Heart left ventricle (tissue), 13 donors: ENCODE measurements at regions not wholly inside any gene's neighbourhood (a gene's known extent, or its start where the extent isn't known, plus 50 kb on each side); places are given as distances from the start of the nearest gene placed in this dataset.

Experiments
- POLR2A ChIP-seq, 2 donors: fragments of 450-650 bp; IDR thresholded peaks; one replicate each; pipeline ENCODE4 v1.6.1; 2017; ENCODE audit warnings: antibody characterized with exemption in 2 of 2, mild to moderate bottlenecking in 2 of 2, moderate library complexity in 2 of 2
- TF ChIP-seq, protein P1 (sequence below), 12 donors: fragments of 200-600 bp; sonication (generic) in 4 of 12; IDR thresholded peaks; one replicate each; pipeline versions ENCODE4 v1.5.0 to v1.8.0; 2018 to 2022; ENCODE audit warnings: antibody characterized with exemption in 12 of 12, mild to moderate bottlenecking in 5 of 12
- donor health status: ischemic (EF 13 %, LVEDD 7.1; RV severe dilation, severe dysfunction).
- donor health status: DM: no; HTN: yes; CAD: no.
- donor health status: DM: no; HTN: no; CAD: no.
- donor health status: ischemic (EF 25% LVEDD 6.9; RV normal size, moderate dysfunction).
- donor health status: ischemic (EF 25% LVEDD 5.7; RV mildly dilated, moderate dysfunction).
- donor health status: ischemic (EF 35%, LVEDD 5.7; RV mildly dilated, moderate dysfunction).
- donor health status: nonischemic (EF 11% LVEDD 7.7; RV severe dilation, severe dysfunction).
- donor health status: DM: yes; HTN: yes; CAD: no.
- donor health status: PGD.
- donor health status: ischemic (EF 29% LVEDD 5.4; RV normal size, mild dysfunction).
- donor health status: nonischemic (EF 23%, LVEDD 6.1; RV moderate dilation, normal function).

DNA sequence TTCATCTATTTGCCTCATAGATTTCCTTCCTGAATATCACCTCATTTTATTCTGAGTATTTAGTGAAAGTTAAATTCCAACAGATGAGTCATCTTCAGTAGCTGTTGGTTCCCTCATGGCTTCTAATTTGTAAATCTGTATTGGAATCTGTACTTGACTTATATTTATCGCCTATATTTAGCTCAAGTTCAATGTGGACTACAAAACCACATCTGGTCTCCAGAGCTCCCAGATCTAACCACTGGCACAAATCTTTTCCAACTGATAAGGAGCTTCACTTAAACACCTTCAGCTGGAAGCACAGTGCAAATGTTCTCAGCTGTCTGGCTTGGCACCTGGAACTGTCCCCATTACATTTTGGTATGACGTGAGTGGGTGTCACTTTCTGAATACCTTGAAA lies 82.8 kb upstream of the DSEL start:
- TF ChIP-seq, protein P1, sequence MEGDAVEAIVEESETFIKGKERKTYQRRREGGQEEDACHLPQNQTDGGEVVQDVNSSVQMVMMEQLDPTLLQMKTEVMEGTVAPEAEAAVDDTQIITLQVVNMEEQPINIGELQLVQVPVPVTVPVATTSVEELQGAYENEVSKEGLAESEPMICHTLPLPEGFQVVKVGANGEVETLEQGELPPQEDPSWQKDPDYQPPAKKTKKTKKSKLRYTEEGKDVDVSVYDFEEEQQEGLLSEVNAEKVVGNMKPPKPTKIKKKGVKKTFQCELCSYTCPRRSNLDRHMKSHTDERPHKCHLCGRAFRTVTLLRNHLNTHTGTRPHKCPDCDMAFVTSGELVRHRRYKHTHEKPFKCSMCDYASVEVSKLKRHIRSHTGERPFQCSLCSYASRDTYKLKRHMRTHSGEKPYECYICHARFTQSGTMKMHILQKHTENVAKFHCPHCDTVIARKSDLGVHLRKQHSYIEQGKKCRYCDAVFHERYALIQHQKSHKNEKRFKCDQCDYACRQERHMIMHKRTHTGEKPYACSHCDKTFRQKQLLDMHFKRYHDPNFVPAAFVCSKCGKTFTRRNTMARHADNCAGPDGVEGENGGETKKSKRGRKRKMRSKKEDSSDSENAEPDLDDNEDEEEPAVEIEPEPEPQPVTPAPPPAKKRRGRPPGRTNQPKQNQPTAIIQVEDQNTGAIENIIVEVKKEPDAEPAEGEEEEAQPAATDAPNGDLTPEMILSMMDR (IDR thresholded peaks at IDR 0.05): no peak
- no peak for TF ChIP-seq POLR2A (IDR thresholded peaks at IDR 0.05)
